Neural progenitor cell (in vitro differentiated cells): ENCODE measurements at regions not wholly inside any gene's neighbourhood (a gene's known extent, or its start where the extent isn't known, plus 50 kb on each side); places are given as distances from the start of the nearest gene placed in this dataset.

Source experiments
- EZH2 ChIP-seq: fragments of 200-600 bp; sonication (generic); IDR thresholded peaks from 2 replicates; pipeline ENCODE4 v1.6.1; 2017; ENCODE audit warnings: antibody characterized with exemption, mild to moderate bottlenecking, moderate library complexity
- EZH2phosphoT487 ChIP-seq: fragments of 200-600 bp; sonication (generic); IDR thresholded peaks from 2 replicates; pipeline ENCODE4 v1.6.1; 2017; ENCODE audit warnings: antibody characterized with exemption
- TF ChIP-seq, protein P1 (sequence below): fragments of 200-600 bp; sonication (generic); IDR thresholded peaks from 2 replicates; pipeline ENCODE4 v1.5.1; 2017; ENCODE audit warnings: antibody characterized with exemption, mild to moderate bottlenecking

- TF ChIP-seq, protein P1, sequence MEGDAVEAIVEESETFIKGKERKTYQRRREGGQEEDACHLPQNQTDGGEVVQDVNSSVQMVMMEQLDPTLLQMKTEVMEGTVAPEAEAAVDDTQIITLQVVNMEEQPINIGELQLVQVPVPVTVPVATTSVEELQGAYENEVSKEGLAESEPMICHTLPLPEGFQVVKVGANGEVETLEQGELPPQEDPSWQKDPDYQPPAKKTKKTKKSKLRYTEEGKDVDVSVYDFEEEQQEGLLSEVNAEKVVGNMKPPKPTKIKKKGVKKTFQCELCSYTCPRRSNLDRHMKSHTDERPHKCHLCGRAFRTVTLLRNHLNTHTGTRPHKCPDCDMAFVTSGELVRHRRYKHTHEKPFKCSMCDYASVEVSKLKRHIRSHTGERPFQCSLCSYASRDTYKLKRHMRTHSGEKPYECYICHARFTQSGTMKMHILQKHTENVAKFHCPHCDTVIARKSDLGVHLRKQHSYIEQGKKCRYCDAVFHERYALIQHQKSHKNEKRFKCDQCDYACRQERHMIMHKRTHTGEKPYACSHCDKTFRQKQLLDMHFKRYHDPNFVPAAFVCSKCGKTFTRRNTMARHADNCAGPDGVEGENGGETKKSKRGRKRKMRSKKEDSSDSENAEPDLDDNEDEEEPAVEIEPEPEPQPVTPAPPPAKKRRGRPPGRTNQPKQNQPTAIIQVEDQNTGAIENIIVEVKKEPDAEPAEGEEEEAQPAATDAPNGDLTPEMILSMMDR, result no peak
- TF ChIP-seq EZH2phosphoT487 (no peak), EZH2 (no peak)
These were observed 64.2 kb downstream of the DIO3 start for GRCh38 chr14:101625336-101626097.
